DMS79 treated with DMSO at 0.1 percent for 48 hours (cell line): ENCODE measurements at regions not wholly inside any gene's neighbourhood (a gene's known extent, or its start where the extent isn't known, plus 50 kb on each side); places are given as distances from the start of the nearest gene placed in this dataset.
"Not testable (repeated sequence)": the region's sequence is repeated elsewhere in the genome, so short reads cannot be mapped to it uniquely, and the experiment has no call there.

Experiments
- DNase-seq: peaks from one replicate; lab custom pipeline; 2025; lab: John Stamatoyannopoulos, UW

- no peak for DNase-seq
These were observed 229.9 kb upstream of the DTNA start for GRCh38 chr18:34480162-34480700.

GRCh38 chr18:34482204-34482603, 227.9 kb upstream of the DTNA start:
- no peak for DNase-seq

DNA sequence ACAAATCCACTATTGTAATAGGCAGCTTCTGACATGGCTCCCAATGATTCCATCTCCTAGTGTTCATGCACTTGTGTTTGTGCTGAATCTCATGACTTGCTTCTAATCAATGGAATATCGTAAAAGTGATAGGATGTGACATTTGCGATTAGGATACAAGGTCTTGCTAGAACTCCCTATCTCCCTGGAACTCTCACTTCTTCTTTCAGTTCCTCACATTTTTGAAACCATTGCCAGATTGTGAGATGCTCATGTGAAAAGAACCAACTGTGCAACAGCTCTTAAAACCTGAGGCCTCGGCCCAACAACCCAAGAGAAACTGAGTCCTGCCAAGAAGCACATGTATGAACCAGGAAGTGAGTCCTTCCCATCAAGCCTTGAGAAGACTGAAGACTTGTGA, 226.9 kb upstream of the DTNA start:
- no peak for DNase-seq

- no peak for DNase-seq
These were observed 218.4 kb upstream of the DTNA start for GRCh38 chr18:34491719-34492118.

GRCh38 chr18:34492652-34493051, 217.4 kb upstream of the DTNA start:
- DNase-seq = peak; percentile 19

DNA sequence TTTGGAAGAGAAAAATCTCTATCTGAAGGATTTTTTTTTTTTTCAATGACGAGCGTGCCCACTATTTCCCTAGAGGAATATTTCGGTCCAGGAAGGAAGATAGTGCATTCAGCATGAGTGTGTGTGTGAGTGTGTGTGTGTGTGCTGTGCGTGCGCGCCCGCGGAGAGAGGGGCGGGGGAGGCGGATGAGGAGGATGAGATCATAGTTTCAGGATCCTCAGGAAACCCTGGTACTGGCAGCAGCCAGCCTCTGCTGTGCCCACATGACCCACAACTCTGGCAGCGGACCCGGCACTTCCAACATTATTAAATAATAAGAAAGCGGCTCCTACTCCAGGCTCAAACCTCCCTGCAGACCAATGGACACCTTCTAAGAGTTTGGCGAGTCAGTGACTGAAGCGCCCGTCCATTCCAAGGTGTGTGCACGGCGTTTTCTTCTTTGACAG, 217.0 kb upstream of the DTNA start:
- peak; percentile 72 for DNase-seq

GRCh38 chr18:34493566-34494358, 216.3 kb upstream of the DTNA start:
- DNase-seq = peak; percentile 39

GRCh38 chr18:34494359-34494696, 215.8 kb upstream of the DTNA start:
- DNase-seq = no peak

DNA sequence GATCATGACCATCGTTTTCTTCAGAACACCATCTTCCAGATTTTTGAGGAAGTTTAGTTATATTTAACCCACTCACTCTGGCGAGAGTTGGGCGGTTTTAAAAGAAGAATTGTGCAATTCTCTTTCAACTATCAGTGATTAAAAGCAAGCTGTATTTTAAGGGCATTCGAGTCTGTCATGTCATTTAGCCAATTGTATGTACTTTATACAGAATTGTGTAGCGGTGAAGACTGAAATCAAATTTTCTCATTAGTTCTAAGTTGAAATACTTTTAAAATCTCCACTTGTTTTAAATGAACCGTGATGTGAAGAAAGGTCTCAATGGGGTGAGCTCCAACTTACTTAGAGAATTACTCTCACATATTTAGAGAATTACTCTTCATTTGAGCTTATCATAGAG, 214.6 kb upstream of the DTNA start:
- no peak for DNase-seq

DNA sequence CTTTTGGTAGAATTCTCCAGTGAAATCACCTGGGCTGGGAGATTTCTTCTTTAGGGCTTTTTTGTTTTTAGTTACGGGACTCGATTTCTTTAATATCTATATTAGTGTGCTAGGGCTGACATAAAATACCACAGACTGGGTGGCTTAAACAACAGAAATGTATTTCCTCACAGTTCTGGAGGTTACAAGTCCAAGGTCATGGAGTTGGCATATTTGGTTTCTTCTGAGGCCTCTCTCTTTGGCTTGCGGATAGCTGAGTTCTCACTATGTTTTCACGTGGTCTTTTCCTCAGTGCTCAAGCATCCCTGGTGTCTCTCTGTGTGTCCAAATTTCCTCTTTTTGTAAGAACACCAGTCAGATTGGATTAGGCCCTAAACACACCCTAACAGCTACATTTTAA, 208.5 kb upstream of the DTNA start:
- DNase-seq = no peak

DNA sequence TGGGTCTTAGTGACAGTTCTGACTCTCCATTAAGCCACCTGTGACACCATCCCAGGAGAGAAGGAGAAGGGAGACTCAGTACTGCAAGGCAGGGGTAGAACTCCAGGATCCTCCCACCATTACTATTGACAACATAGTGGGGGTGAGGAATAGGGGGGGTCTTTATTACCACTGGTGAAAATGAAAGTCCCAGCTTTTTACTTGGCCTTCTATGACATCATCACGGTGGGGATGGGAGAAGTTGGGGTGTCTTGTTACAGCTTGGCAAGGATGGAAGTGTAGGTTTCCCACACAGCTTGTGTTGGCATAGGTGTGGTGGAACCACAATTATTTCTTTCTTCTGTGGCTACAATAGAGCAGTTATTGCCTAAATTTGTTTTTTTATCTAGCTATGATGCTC, 203.9 kb upstream of the DTNA start:
- no peak for DNase-seq

DNA sequence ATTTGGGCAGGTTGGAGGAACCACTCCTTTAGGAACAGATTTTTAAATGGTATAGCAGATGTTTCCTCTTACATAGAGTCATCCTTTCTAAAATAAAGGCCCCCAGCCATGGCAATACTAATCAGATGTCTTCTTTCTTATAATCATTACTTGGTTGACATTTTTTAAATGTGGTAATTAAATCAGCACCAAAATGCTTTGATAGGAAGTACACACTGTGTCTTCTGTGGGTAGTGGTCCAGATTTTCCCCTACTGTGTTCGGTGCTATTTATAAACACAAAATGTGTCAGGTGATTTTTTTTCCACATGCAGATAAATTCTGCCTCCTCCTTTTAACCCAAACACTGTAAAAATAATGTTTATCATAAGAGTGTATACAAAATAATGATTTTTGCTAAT, 200.9 kb upstream of the DTNA start:
- DNase-seq = no peak

DNA sequence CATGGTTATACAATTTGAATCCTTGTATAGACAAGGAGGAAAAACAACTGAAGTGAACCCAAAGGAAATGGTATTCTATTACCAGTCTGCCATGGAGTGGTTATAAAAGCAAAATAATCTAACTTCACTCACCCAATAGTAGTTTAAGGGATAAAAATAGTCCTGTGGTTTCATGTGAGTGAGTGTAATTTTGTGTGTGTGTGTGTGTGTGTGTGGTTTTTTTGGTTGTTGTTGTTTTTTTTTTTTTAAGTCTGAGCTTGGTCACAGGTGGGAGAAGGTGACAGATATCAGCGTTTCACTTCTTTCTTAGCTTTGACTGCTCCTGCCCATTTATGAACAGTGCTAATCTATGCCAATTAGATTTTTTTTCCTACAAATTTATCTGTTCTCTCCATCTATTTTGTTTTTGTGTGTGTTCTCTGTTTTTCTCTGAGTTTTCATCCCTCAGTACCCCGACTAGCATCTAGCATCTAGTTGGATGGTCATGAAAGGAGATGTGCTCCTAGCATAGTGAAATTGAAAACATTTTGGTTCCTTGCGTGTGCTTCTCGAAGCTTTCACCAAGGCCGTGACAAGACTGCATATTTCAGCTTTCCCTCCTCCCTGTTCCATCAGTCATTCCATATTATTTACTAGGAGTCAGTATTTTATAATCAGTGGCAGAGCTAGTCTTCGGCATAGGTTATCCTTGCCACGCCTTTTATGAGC, 200.1 kb upstream of the DTNA start:
- DNase-seq = no peak

- DNase-seq = no peak
These were observed 199.2 kb upstream of the DTNA start for GRCh38 chr18:34510926-34511325.

- no peak for DNase-seq
These were observed 198.7 kb upstream of the DTNA start for GRCh38 chr18:34511435-34511834.

GRCh38 chr18:34511879-34512278, 198.2 kb upstream of the DTNA start:
- no peak for DNase-seq

GRCh38 chr18:34514238-34514637, 195.9 kb upstream of the DTNA start:
- no peak for DNase-seq

- no peak for DNase-seq
These were observed 195.1 kb upstream of the DTNA start for GRCh38 chr18:34514957-34515356.

DNA sequence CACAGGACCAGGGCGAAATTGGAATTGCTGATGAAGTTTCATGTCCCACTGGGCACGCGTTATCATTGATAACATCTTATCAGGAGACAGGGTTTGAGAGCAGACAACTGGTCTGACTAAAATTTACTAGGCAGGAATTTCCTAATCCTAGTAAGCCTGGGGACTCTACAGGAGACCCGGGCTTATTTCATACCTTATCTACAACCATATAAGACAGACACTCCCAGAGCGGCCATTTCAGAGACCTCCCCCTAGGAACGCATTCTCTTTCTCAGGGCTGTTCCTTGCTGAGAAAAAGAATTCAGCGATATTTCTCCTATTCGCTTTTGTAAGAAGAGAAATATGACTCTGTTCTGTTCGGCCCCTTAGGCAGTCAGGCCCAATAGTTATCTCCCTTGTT, 193.7 kb upstream of the DTNA start:
- not testable (repeated sequence) for DNase-seq

DNA sequence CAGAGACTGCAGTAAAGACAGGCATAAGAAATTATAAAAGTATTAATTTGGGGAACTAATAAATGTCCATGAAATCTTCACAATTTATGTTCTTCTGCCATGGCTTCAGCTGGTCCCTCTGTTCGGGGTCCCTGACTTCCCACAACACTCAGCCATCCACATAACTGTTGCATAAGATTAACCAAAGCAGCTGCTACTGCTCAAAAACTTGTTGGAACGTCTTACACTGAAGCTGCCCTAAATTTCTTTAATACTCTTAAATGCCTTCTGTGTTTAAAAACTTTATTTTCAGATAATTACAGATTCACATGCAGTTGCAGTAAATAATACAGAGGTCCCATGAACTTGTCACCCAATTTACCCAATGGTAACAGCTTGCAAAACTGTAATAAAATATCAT, 193.1 kb upstream of the DTNA start:
- DNase-seq = not testable (repeated sequence)

DNA sequence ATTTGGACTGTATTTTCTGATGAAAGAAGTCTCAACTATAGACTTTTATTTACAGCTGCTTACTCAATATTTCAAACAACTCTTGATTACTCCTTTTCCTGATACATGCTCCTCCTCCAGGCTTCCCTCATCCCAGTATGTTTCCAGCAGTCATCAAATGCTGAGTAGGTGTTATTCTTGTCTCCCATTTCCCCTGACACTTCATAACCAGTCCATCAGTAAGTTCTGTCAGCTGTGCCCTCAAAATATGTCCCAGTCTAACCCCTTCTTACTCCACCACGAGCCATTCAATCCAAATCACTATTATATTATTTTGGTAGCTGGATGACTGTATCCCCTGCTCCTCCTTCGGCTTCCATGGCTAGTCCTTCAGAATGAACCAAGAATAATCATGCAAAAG, 189.1 kb upstream of the DTNA start:
- DNase-seq = no peak

DNA sequence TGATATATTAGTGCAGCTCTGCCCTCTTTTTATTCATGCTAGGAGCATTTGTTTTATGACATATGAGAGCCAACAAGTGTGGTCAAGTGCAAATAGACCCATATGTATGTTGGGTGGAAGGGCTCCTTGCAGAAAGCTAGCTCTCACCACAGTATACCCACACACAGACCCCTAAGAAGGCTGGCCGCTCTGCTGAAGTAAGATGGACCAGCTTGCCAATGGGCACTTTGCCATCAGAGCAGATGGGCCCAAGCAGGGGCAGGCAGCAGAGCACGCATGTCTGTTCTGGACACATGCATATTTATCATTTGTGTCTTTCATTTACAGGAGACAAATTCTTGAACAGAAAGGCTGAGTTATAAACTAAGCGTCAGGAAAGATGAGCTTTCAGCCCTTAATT, 187.5 kb upstream of the DTNA start:
- no peak for DNase-seq

- no peak for DNase-seq
These were observed 184.9 kb upstream of the DTNA start for GRCh38 chr18:34525244-34525643.
